Pancreas (tissue), 10 donors: ENCODE measurements at regions not wholly inside any gene's neighbourhood (a gene's known extent, or its start where the extent isn't known, plus 50 kb on each side); places are given as distances from the start of the nearest gene placed in this dataset.

ENCODE experiments used
- ATAC-seq, 4 donors: fragments of 200-7000 bp; cut with Tn5 transposase; one replicate each; pipeline versions ENCODE4 v1.8.0 to v1.9.1; 2020; ENCODE audit warnings: mild to moderate bottlenecking in 4 of 4, moderate library complexity in 4 of 4
- DNase-seq, 6 donors: peaks; one replicate each; pipeline ENCODE4 v3.0.0-alpha.2; 2020
- FAIRE-seq: peaks from 2 replicates; lab custom pipeline; 2012; peaks lifted over from hg19 to GRCh38; lab: Jason Lieb, UNC
- H3K27ac ChIP-seq, 4 donors: fragments of 200-600 bp; sonication (generic); 1 replicate in 3 of 4; 2 replicates in 1 of 4; pipeline versions ENCODE4 v1.5.0 to v1.8.0; 2020
- H3K27me3 ChIP-seq, 4 donors: fragments of 200-600 bp; one replicate each; pipeline ENCODE4 v1.8.0; 2021
- H3K36me3 ChIP-seq, 3 donors: fragments of 200-600 bp; sonication (generic) in 1 of 3; one replicate each; pipeline versions ENCODE4 v1.5.0 to v1.8.0; 2020 to 2021
- H3K4me1 ChIP-seq, 3 donors: fragments of 200-600 bp; one replicate each; pipeline ENCODE4 v1.8.0; 2021
- H3K4me3 ChIP-seq, 4 donors: fragments of 200-600 bp; sonication (generic) in 2 of 4; one replicate each; pipeline versions ENCODE4 v1.5.0 to v1.8.0; 2020 to 2021
- H3K9me3 ChIP-seq, 4 donors: fragments of 200-600 bp; one replicate each; pipeline ENCODE4 v1.8.0; 2021
- WGBS, 2 donors: extraction: QIAGEN DNeasy Blood & Tissue Kit; methylation state at CpG; one replicate each; pipeline ENCODE4 v1.1.7; 2013; 5-methylcytosine and 5-hydroxymethylcytosine counted together
- intact Hi-C, 3 donors: fragments of 100-400 bp; cut with DNase I; formaldehyde crosslinking; loops; one replicate each; pipeline versions ENCODE4 v1.11.1 to v1.14.2; 2022
- TF ChIP-seq, protein P1 (sequence below), 4 donors: fragments of 200-600 bp; sonication (generic) in 3 of 4; IDR thresholded peaks; one replicate each; pipeline versions ENCODE4 v1.5.0 to v1.8.0; 2021; ENCODE audit warnings: antibody characterized with exemption in 4 of 4
- donor health status: healthy with polysubstance abuse.
- donor health status: DM: no; HTN: no; CAD: no; lungs with moderate emphysema.
- donor health status: DM: no; HTN: no; CAD: no.
- donor health status: control.
- donor health status: control.
- donor health status: Bipolar disorder and iron deficiency.
- donor health status: DM: yes; HTN: yes; CAD: no.
- donor health status: DM: no; HTN: no; CAD: no.
- donor health status: DM: no; HTN: no; CAD: no.
- donor health status: DM: yes; HTN: yes; CAD: no.

DNA sequence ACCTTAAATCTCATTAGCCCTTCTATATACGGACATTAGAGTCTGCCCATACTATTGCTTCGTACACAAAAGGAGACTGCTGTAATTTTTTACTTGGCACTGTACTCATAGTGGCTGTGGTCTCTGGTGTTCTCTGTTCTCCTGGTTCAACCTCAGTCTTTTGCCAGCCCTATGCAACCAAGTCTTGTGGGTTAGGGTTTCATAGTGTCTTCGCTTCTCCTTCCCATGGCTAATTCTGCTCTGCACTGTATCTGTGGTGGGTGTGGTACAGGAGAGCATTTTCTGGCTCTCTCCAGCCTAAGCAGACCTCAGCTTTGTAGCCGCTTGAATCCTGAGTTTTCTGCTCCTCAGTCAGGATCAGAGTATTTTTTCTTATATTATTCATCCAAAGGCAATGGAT lies 981.2 kb downstream of the SQOR start:
- Histone ChIP-seq H3K27me3 (no peaks in the 10 kb centered on the region), H3K4me3 (no peak overlapping the region), H3K4me1 (no peaks in the 10 kb centered on the region), H3K36me3 (no peaks in the 10 kb centered on the region), H3K27ac (no peak overlapping the region), H3K9me3 (no peaks in the 10 kb centered on the region)
- FAIRE-seq (no peak), DNase-seq (no peak), ATAC-seq (no peak)
- intact Hi-C loops, result no loop called here
- TF ChIP-seq, protein P1, sequence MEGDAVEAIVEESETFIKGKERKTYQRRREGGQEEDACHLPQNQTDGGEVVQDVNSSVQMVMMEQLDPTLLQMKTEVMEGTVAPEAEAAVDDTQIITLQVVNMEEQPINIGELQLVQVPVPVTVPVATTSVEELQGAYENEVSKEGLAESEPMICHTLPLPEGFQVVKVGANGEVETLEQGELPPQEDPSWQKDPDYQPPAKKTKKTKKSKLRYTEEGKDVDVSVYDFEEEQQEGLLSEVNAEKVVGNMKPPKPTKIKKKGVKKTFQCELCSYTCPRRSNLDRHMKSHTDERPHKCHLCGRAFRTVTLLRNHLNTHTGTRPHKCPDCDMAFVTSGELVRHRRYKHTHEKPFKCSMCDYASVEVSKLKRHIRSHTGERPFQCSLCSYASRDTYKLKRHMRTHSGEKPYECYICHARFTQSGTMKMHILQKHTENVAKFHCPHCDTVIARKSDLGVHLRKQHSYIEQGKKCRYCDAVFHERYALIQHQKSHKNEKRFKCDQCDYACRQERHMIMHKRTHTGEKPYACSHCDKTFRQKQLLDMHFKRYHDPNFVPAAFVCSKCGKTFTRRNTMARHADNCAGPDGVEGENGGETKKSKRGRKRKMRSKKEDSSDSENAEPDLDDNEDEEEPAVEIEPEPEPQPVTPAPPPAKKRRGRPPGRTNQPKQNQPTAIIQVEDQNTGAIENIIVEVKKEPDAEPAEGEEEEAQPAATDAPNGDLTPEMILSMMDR (IDR thresholded peaks at IDR 0.05), result no peak
- WGBS, 2 donors, result 72 to 87% methylated on average over 4 of the region's 4 CpGs

DNA sequence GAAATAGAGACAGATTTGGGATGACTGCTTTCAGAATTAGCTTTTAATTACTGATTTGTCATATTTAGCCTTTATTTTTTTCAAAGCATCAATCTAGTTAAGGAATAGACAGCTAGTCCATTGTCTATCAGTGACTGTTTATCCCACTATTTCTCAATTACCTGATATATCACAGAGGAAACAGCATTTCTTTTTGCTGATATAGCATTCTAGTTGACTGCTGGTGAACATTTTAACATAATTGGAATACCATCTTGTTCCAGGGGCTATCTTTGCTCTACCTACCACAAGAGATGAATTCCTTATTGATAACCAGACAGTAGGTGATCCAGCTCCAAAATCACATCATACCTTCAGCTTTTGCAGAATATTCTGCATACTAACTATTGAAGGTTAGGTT lies 982.7 kb downstream of the SQOR start:
- no peaks in the 10 kb centered on the region for H3K27me3 ChIP-seq
- DNase-seq (no peak), ATAC-seq (no peak), FAIRE-seq (no peak)
- H3K4me1 ChIP-seq, result no peaks in the 10 kb centered on the region
- H3K27ac ChIP-seq, result no peak overlapping the region
- intact Hi-C loops, result no loop called here
- no peaks in the 10 kb centered on the region for H3K36me3 ChIP-seq
- no peak overlapping the region for H3K4me3 ChIP-seq
- TF ChIP-seq, protein P1 (IDR thresholded peaks at IDR 0.05), result no peak
- H3K9me3 ChIP-seq, result no peaks in the 10 kb centered on the region

DNA sequence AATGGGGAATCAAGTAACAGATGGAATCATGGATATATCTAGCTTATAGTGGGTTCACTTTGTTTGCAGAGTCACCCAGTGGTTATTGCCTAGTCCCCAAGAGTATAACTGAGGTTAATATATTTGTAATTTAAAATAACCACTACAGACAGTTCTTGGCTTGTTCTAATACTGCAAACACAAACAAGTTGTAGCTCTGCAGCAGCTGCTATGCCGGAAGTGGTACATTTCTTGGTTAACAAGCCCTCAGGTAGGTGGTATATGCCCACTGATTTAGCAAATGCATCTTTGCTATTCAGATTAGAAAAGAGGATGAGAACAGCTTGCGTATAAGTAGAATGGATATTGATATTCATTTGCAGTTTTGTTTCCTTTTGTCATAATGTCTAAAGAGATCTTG lies 984.2 kb downstream of the SQOR start:
- no peak for ATAC-seq
- intact Hi-C loops, result no loop called here
- TF ChIP-seq, protein P1 (IDR thresholded peaks at IDR 0.05), result no peak

DNA sequence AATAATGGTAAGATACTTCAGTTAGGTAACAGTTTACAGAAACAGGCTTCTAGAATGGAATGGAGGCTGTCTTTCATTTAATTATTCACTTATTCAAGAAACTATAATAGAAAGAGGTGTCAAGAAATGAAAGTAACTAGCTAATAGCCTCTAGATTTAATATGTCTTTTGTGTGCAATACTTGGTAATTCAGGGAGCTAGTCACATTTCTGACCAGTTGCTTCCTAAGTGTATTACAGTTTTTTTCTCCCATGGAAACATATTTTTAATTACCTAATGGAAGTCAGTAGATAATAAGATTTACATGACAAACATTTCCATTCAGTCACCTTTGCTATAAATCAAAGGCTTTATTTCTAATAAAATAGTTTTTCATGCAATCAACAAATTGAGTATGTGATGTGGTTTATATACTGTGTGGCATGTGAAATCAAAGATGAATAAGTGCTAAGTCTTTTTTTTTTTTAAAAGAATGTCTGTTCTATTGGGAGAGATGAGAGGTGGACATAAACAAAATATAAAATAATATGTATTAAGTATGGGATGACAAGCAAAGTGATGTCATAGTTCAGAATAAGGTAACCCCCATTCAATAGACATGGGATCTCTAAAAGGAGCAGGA lies 985.7 kb downstream of the SQOR start:
- H3K36me3 ChIP-seq, result no peaks in the 10 kb centered on the region
- ATAC-seq, result no peak
- H3K4me1 ChIP-seq, result no peaks in the 10 kb centered on the region
- intact Hi-C loops, result no loop called here
- H3K9me3 ChIP-seq, result no peaks in the 10 kb centered on the region
- H3K4me3 ChIP-seq, result no peak overlapping the region
- FAIRE-seq, result no peak
- DNase-seq, result no peak
- TF ChIP-seq, protein P1 (IDR thresholded peaks at IDR 0.05), result no peak
- H3K27me3 ChIP-seq, result no peaks in the 10 kb centered on the region
- H3K27ac ChIP-seq, result no peak overlapping the region

More for the DNA sequence above, 984.2 kb downstream of the SQOR start:
- DNase-seq (no peak), FAIRE-seq (no peak)
- WGBS, 2 donors, result 82 to 91% methylated on average over 2 of the region's 2 CpGs
- H3K27me3 ChIP-seq, result no peaks in the 10 kb centered on the region
- H3K36me3 ChIP-seq, result no peaks in the 10 kb centered on the region
- H3K9me3 ChIP-seq, result no peaks in the 10 kb centered on the region
- H3K4me1 ChIP-seq, result no peaks in the 10 kb centered on the region
- H3K27ac ChIP-seq, result no peak overlapping the region
- no peak overlapping the region for H3K4me3 ChIP-seq

DNA sequence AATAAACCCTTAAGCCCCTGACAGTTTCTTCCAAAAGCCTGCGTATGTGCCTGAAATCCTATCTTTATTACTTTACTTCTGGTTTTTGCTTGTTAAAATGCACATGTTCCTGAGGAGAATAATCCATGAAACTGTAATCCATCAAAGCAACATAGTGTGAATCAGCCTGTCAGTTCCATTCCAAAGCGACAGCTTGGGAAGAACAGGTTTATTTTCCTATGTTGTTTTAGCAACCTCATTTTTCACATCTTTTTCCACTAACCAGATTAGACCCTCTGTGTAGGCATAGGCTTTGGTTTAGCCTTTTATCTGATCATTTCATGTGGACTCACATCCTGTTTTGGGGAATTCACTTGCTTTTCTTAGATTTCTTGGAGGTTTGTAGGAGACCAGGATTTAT lies 988.0 kb downstream of the SQOR start:
- H3K27me3 ChIP-seq, result no peaks in the 10 kb centered on the region
- no peaks in the 10 kb centered on the region for H3K9me3 ChIP-seq
- no peaks in the 10 kb centered on the region for H3K4me1 ChIP-seq
- DNase-seq (no peak), FAIRE-seq (no peak), ATAC-seq (no peak)
- H3K36me3 ChIP-seq, result no peaks in the 10 kb centered on the region
- TF ChIP-seq, protein P1 (IDR thresholded peaks at IDR 0.05), result no peak
- intact Hi-C loops, result no loop called here
- 35 to 37% methylated on average over 2 of the region's 2 CpGs for WGBS, 2 donors
- H3K27ac ChIP-seq, result no peak overlapping the region
- H3K4me3 ChIP-seq, result no peak overlapping the region
